ENCODE measurements at regions not wholly inside any gene's neighbourhood (a gene's known extent, or its start where the extent isn't known, plus 50 kb on each side); places are given as distances from the start of the nearest gene placed in this dataset.

- TF ChIP-seq, protein P1, sequence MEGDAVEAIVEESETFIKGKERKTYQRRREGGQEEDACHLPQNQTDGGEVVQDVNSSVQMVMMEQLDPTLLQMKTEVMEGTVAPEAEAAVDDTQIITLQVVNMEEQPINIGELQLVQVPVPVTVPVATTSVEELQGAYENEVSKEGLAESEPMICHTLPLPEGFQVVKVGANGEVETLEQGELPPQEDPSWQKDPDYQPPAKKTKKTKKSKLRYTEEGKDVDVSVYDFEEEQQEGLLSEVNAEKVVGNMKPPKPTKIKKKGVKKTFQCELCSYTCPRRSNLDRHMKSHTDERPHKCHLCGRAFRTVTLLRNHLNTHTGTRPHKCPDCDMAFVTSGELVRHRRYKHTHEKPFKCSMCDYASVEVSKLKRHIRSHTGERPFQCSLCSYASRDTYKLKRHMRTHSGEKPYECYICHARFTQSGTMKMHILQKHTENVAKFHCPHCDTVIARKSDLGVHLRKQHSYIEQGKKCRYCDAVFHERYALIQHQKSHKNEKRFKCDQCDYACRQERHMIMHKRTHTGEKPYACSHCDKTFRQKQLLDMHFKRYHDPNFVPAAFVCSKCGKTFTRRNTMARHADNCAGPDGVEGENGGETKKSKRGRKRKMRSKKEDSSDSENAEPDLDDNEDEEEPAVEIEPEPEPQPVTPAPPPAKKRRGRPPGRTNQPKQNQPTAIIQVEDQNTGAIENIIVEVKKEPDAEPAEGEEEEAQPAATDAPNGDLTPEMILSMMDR (IDR thresholded peaks at IDR 0.05), result no peak
- TF ChIP-seq POLR2A (IDR thresholded peaks at IDR 0.05), result no peak
Observed at GRCh38 chr3:194768586-194768985, 82.9 kb downstream of the FAM43A start.

All from thyroid gland (tissue), 4 donors.